GM23338 (cell line): ENCODE measurements at regions not wholly inside any gene's neighbourhood (a gene's known extent, or its start where the extent isn't known, plus 50 kb on each side); places are given as distances from the start of the nearest gene placed in this dataset.

ENCODE experiments used
- ATAC-seq: fragments of 200-7000 bp; cut with Tn5 transposase; 3 replicates; pipeline ENCODE4 v1.9.1; 2020
- DNase-seq: peaks from one replicate; pipeline ENCODE4 v3.0.0-alpha.2; 2015; ENCODE audit warnings: low spot score
- H2AFZ ChIP-seq: fragments of 200-600 bp; sonication (generic); 2 replicates; pipeline ENCODE4 v1.8.0; 2016; ENCODE audit warnings: antibody characterized with exemption, mild to moderate bottlenecking, moderate library complexity
- H3F3A ChIP-seq: fragments of 200-600 bp; sonication (generic); replicated peaks from 2 replicates; pipeline ENCODE4 v1.8.0; 2017; ENCODE audit warnings: antibody characterized with exemption, mixed run types, low read depth
- H3K27ac ChIP-seq: fragments of 200-600 bp; sonication (generic); 2 replicates; pipeline ENCODE4 v1.6.1; 2016; ENCODE audit warnings: low read depth
- H3K27me3 ChIP-seq: fragments of 200-600 bp; sonication (generic); 2 replicates; pipeline ENCODE4 v1.8.0; 2016; ENCODE audit warnings: mild to moderate bottlenecking, mixed run types, moderate library complexity; ENCODE audit not compliant: insufficient read depth
- H3K36me3 ChIP-seq: fragments of 200-600 bp; sonication (generic); 2 replicates; pipeline ENCODE4 v1.8.0; 2016; ENCODE audit warnings: mild to moderate bottlenecking; ENCODE audit not compliant: insufficient read depth
- H3K4me1 ChIP-seq: fragments of 200-600 bp; sonication (generic); 2 replicates; pipeline ENCODE4 v1.8.0; 2016; ENCODE audit warnings: mild to moderate bottlenecking, moderate library complexity; ENCODE audit not compliant: insufficient read depth
- H3K4me2 ChIP-seq: fragments of 200-600 bp; sonication (generic); 2 replicates; pipeline ENCODE4 v1.7.1; 2017; ENCODE audit warnings: mixed run types
- H3K4me3 ChIP-seq: fragments of 200-600 bp; sonication (generic); 2 replicates; pipeline ENCODE4 v1.6.1; 2016; ENCODE audit warnings: mixed run types
- H3K79me2 ChIP-seq: fragments of 200-600 bp; sonication (generic); replicated peaks from 2 replicates; pipeline ENCODE4 v1.8.0; 2017; ENCODE audit warnings: mild to moderate bottlenecking; ENCODE audit not compliant: insufficient read depth
- H3K9me2 ChIP-seq: fragments of 200-600 bp; sonication (generic); 2 replicates; pipeline ENCODE4 v1.8.0; 2017; ENCODE audit not compliant: insufficient read depth
- H4K20me1 ChIP-seq: fragments of 200-600 bp; sonication (generic); replicated peaks from 2 replicates; pipeline ENCODE4 v1.8.0; 2017; ENCODE audit warnings: mild to moderate bottlenecking; ENCODE audit not compliant: insufficient read depth
- H3K27ac Mint-ChIP-seq: 2 replicates; pipeline ENCODE4 v1.8.0; 2020; ENCODE audit warnings: inconsistent platforms, mild to moderate bottlenecking, moderate library complexity, mixed read lengths
- H3K27me3 Mint-ChIP-seq: 3 replicates; pipeline ENCODE4 v1.8.0; 2022; ENCODE audit warnings: low read depth, mild to moderate bottlenecking, moderate library complexity, mixed read lengths, inconsistent platforms; ENCODE audit not compliant: insufficient read depth, poor library complexity
- H3K36me3 Mint-ChIP-seq: 3 replicates; pipeline ENCODE4 v1.8.0; 2021; ENCODE audit warnings: low read depth, mild to moderate bottlenecking, inconsistent platforms, moderate library complexity, mixed read lengths
- H3K4me1 Mint-ChIP-seq: 3 replicates; pipeline ENCODE4 v1.8.0; 2020; ENCODE audit warnings: mild to moderate bottlenecking, inconsistent platforms, mixed read lengths
- H3K4me3 Mint-ChIP-seq: 3 replicates; pipeline ENCODE4 v1.8.0; 2021; ENCODE audit warnings: moderate library complexity, mild to moderate bottlenecking, inconsistent platforms, mixed read lengths
- H3K9me3 Mint-ChIP-seq: 3 replicates; pipeline ENCODE4 v1.8.0; 2020; ENCODE audit warnings: moderate library complexity, mild to moderate bottlenecking, inconsistent platforms, mixed read lengths
- CREB1 ChIP-seq: fragments of 250-450 bp; sonication (Bioruptor Pico); IDR thresholded peaks from 2 replicates; pipeline ENCODE4 v1.5.0; 2020; ENCODE audit warnings: low read depth, mild to moderate bottlenecking, moderate library complexity
- CTCF ChIP-seq, 2 experiments: fragments of 200-600 bp in 1 of 2; sonication (generic) in 1 of 2; conservative IDR thresholded peaks; 2 replicates each; pipeline versions ENCODE4 v1.5.1 to v1.6.1; 2016 to 2017; ENCODE audit warnings: antibody characterized with exemption in 2 of 2, low read depth in 2 of 2, mild to moderate bottlenecking in 2 of 2, moderate library complexity in 1 of 2
- ETS1 ChIP-seq: IDR thresholded peaks from 2 replicates; pipeline ENCODE4 v1.6.1; 2016; ENCODE audit warnings: antibody characterized with exemption
- EZH2 ChIP-seq: fragments of 200-600 bp; sonication (generic); IDR thresholded peaks from one replicate; pipeline ENCODE4 v1.8.0; 2017; ENCODE audit warnings: antibody characterized with exemption, mild to moderate bottlenecking, low read depth; ENCODE audit not compliant: unreplicated experiment
- EZH2phosphoT487 ChIP-seq: fragments of 200-600 bp; sonication (generic); IDR thresholded peaks from one replicate; pipeline ENCODE4 v1.8.1; 2018; ENCODE audit warnings: antibody characterized with exemption; ENCODE audit not compliant: unreplicated experiment
- JUNB ChIP-seq: IDR thresholded peaks from one replicate; pipeline ENCODE4 v1.6.1; 2016; ENCODE audit warnings: antibody characterized with exemption; ENCODE audit not compliant: unreplicated experiment
- NANOG ChIP-seq: IDR thresholded peaks from 2 replicates; pipeline ENCODE4 v1.6.1; 2016; ENCODE audit warnings: antibody characterized with exemption, borderline replicate concordance
- POLR2AphosphoS5 ChIP-seq: IDR thresholded peaks from 2 replicates; pipeline ENCODE4 v1.6.1; 2016; ENCODE audit warnings: antibody characterized with exemption, low read depth
- REST ChIP-seq: IDR thresholded peaks from one replicate; pipeline ENCODE4 v1.6.1; 2018; ENCODE audit warnings: antibody characterized with exemption; ENCODE audit not compliant: unreplicated experiment
- STAT1 ChIP-seq: IDR thresholded peaks from one replicate; pipeline ENCODE4 v1.6.1; 2016; ENCODE audit warnings: antibody characterized with exemption; ENCODE audit not compliant: unreplicated experiment
- ZNF114 ChIP-seq: fragments of 250-450 bp; sonication (Bioruptor Pico); IDR thresholded peaks from 2 replicates; pipeline ENCODE4 v1.5.0; 2020; ENCODE audit warnings: mild to moderate bottlenecking, moderate library complexity
- ZNF331 ChIP-seq: fragments of 250-450 bp; sonication (Bioruptor Pico); IDR thresholded peaks from 2 replicates; pipeline ENCODE4 v1.5.0; 2020; ENCODE audit warnings: low read depth, mild to moderate bottlenecking, moderate library complexity
- ZNF462 ChIP-seq: fragments of 250-450 bp; sonication (Bioruptor Pico); IDR thresholded peaks from 2 replicates; pipeline ENCODE4 v1.5.0; 2020; ENCODE audit warnings: mild to moderate bottlenecking, moderate library complexity

- Histone ChIP-seq H3K27ac (no peak overlapping the region), H3K79me2 (no peaks in the 10 kb centered on the region), H2AFZ (no peak overlapping the region), H3K4me3 (no peak overlapping the region), H3K9me2 (no peaks in the 10 kb centered on the region), H4K20me1 (no peaks in the 10 kb centered on the region), H3K4me2 (no peak overlapping the region), H3F3A (no peaks in the 10 kb centered on the region), H3K4me1 (no peaks in the 10 kb centered on the region), H3K36me3 (no peaks in the 10 kb centered on the region), H3K27me3 (no peaks in the 10 kb centered on the region)
- Mint-ChIP-seq H3K36me3 (no peaks in the 10 kb centered on the region), H3K9me3 (no peaks in the 10 kb centered on the region), H3K4me1 (no peaks in the 10 kb centered on the region), H3K27ac (no peak overlapping the region), H3K27me3 (peaks cover 7% of the 10 kb centered on the region), H3K4me3 (no peak overlapping the region)
- DNase-seq: no peak
- no peak for TF ChIP-seq ZNF114 (CRISPR knock-in tag)
- TF ChIP-seq CTCF (conservative IDR thresholded peaks at IDR 0.05; ENCODE audit: low read depth in 2 of 2): no peak
- TF ChIP-seq EZH2: no peak
- no peak for TF ChIP-seq ZNF462 (CRISPR knock-in tag)
- no peak for TF ChIP-seq ETS1
- TF ChIP-seq NANOG: no peak
- no peak for TF ChIP-seq JUNB
- no peak for TF ChIP-seq EZH2phosphoT487
- no peak for TF ChIP-seq ZNF331 (CRISPR knock-in tag)
- no peak for TF ChIP-seq CREB1 (CRISPR knock-in tag)
- TF ChIP-seq STAT1: no peak
- no peak for TF ChIP-seq REST
- TF ChIP-seq POLR2AphosphoS5: no peak
- ATAC-seq: no peak
Measured at GRCh38 chr1:234710936-234711724, 101.2 kb upstream of the IRF2BP2 start.
